HEK293 (cell line): ENCODE measurements at regions not wholly inside any gene's neighbourhood (a gene's known extent, or its start where the extent isn't known, plus 50 kb on each side); places are given as distances from the start of the nearest gene placed in this dataset.

Experiments used
- CTCF ChIA-PET: fragments of 350-600 bp; formaldehyde crosslinking; extraction: SDS; loops from one replicate; lab custom pipeline; 2021; ENCODE audit warnings: antibody characterized with exemption; lab: Yijun Ruan, JAX
- POLR2A ChIA-PET: fragments of 300-600 bp; formaldehyde crosslinking; extraction: SDS; loops from one replicate; lab custom pipeline; 2020; ENCODE audit warnings: antibody characterized with exemption, inconsistent platforms; lab: Yijun Ruan, JAX
- H3K27ac ChIP-seq: fragments of 200-500 bp; sonication (Bioruptor generic); 2 replicates; pipeline ENCODE4 v1.5.1; 2014; ENCODE audit warnings: low read depth, low read length, control low read depth, inconsistent platforms; ENCODE audit errors: extremely low read depth
- H3K36me3 ChIP-seq, 2 experiments: fragments of 200-500 bp in 1 of 2; sonication (Bioruptor generic) in 1 of 2; 1 replicate in 1 of 2; 2 replicates in 1 of 2; pipeline ENCODE4 v1.5.1; 2014 to 2017; ENCODE audit warnings: inconsistent platforms in 2 of 2, low read length in 2 of 2; ENCODE audit not compliant: control insufficient read depth in 2 of 2, insufficient read depth in 1 of 2
- H3K4me1 ChIP-seq: fragments of 200-500 bp; sonication (Bioruptor generic); 2 replicates; pipeline ENCODE4 v1.5.1; 2014; ENCODE audit warnings: mild to moderate bottlenecking, low read length, inconsistent platforms; ENCODE audit not compliant: control insufficient read depth, insufficient read depth
- H3K4me3 ChIP-seq: 2 replicates; pipeline ENCODE4 v1.5.1; 2011; ENCODE audit warnings: low read depth, mild to moderate bottlenecking, control low read depth, low read length, moderate library complexity
- H3K9me3 ChIP-seq: fragments of 200-500 bp; sonication (Bioruptor generic); 2 replicates; pipeline ENCODE4 v1.5.1; 2014; ENCODE audit warnings: low read depth, low read length, inconsistent platforms; ENCODE audit not compliant: control insufficient read depth, insufficient read depth
- EGR2 ChIP-seq: fragments of 450-650 bp; formaldehyde crosslinking; IDR thresholded peaks from 2 replicates; pipeline ENCODE4 v1.5.1; 2016; ENCODE audit warnings: low read depth, missing biosample characterization, missing genetic modification characterization
- GLI2 ChIP-seq: fragments of 450-650 bp; formaldehyde crosslinking; IDR thresholded peaks from 2 replicates; pipeline ENCODE4; 2017; ENCODE audit warnings: missing biosample characterization, missing genetic modification characterization, low read depth, borderline replicate concordance
- KLF1 ChIP-seq: fragments of 450-650 bp; formaldehyde crosslinking; IDR thresholded peaks from 2 replicates; pipeline ENCODE4 v1.5.1; 2016; ENCODE audit warnings: missing biosample characterization, missing genetic modification characterization
- ZNF2 ChIP-seq: fragments of 450-650 bp; formaldehyde crosslinking; IDR thresholded peaks from 2 replicates; pipeline ENCODE4 v1.5.1; 2016; ENCODE audit warnings: missing biosample characterization, missing genetic modification characterization
- ZNF214 ChIP-seq: fragments of 450-650 bp; formaldehyde crosslinking; IDR thresholded peaks from 2 replicates; pipeline ENCODE4 v1.5.1; 2017; ENCODE audit warnings: missing biosample characterization, mild to moderate bottlenecking, missing genetic modification characterization, borderline replicate concordance
- ZNF221 ChIP-seq: fragments of 450-650 bp; formaldehyde crosslinking; IDR thresholded peaks from 2 replicates; pipeline ENCODE4 v1.5.1; 2017; ENCODE audit warnings: missing biosample characterization, missing genetic modification characterization, borderline replicate concordance
- ZNF404 ChIP-seq: fragments of 450-650 bp; formaldehyde crosslinking; IDR thresholded peaks from 2 replicates; pipeline ENCODE4 v1.5.1; 2017; ENCODE audit warnings: missing biosample characterization, missing genetic modification characterization
- ZNF529 ChIP-seq: fragments of 450-650 bp; formaldehyde crosslinking; IDR thresholded peaks from 2 replicates; pipeline ENCODE4 v1.5.1; 2017; ENCODE audit warnings: missing genetic modification characterization, missing biosample characterization; ENCODE audit not compliant: insufficient replicate concordance
- ZNF561 ChIP-seq: fragments of 450-650 bp; IDR thresholded peaks from 2 replicates; pipeline ENCODE4 v1.5.1; 2018; ENCODE audit warnings: missing biosample characterization, missing genetic modification characterization, borderline replicate concordance
- ZNF610 ChIP-seq: fragments of 450-650 bp; formaldehyde crosslinking; IDR thresholded peaks from 2 replicates; pipeline ENCODE4 v1.5.1; 2016; ENCODE audit warnings: missing biosample characterization, missing genetic modification characterization, borderline replicate concordance
- ZNF621 ChIP-seq: fragments of 450-650 bp; formaldehyde crosslinking; IDR thresholded peaks from 2 replicates; pipeline ENCODE4 v1.5.1; 2017; ENCODE audit warnings: missing biosample characterization, missing genetic modification characterization
- TF ChIP-seq, protein P1 (sequence below): fragments of 450-650 bp; IDR thresholded peaks from 2 replicates; pipeline ENCODE4 v1.5.1; 2018; ENCODE audit warnings: missing biosample characterization, missing genetic modification characterization
- TF ChIP-seq, protein P2 (sequence below): fragments of 450-650 bp; formaldehyde crosslinking; IDR thresholded peaks from 2 replicates; pipeline ENCODE4 v1.5.1; 2016; ENCODE audit warnings: missing biosample characterization, missing genetic modification characterization
- TF ChIP-seq, protein P3 (sequence below): fragments of 450-650 bp; formaldehyde crosslinking; IDR thresholded peaks from 2 replicates; pipeline ENCODE4 v1.5.1; 2016; ENCODE audit warnings: missing biosample characterization, missing genetic modification characterization
- TF ChIP-seq, protein P4 (sequence below): fragments of 450-650 bp; formaldehyde crosslinking; IDR thresholded peaks from 2 replicates; pipeline ENCODE4 v1.5.1; 2016; ENCODE audit warnings: missing biosample characterization, missing genetic modification characterization
- TF ChIP-seq, protein P5 (sequence below): fragments of 450-650 bp; formaldehyde crosslinking; IDR thresholded peaks from 2 replicates; pipeline ENCODE4 v1.5.1; 2016; ENCODE audit warnings: missing biosample characterization, missing genetic modification characterization
- TF ChIP-seq, protein P6 (sequence below): fragments of 450-650 bp; formaldehyde crosslinking; IDR thresholded peaks from 2 replicates; pipeline ENCODE4; 2016; ENCODE audit warnings: missing biosample characterization, missing genetic modification characterization

DNA sequence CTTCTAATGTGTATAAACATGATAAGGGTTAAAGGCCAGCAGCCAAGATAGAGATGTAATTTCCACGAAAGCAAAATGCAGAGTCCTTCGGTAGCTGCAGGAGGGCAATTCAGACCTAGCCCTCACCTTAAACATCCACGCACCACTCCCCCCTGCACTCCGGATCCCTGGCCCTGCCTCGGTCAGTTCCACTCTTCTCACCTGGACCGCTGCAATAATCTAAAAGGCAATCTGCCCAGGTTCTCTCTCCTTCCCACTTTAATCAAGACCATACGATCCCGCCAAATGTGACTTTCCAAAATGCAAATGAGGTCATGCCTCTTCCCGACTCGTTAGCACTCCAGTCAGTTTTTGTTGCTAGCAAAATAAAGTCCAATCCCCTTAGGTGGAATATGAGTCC is 485.2 kb downstream of the EIPR1 start (continued):
- no peak for TF ChIP-seq ZNF610 (tag by site-specific recombination)
- TF ChIP-seq GLI2 (tag by site-specific recombination): no peak

DNA sequence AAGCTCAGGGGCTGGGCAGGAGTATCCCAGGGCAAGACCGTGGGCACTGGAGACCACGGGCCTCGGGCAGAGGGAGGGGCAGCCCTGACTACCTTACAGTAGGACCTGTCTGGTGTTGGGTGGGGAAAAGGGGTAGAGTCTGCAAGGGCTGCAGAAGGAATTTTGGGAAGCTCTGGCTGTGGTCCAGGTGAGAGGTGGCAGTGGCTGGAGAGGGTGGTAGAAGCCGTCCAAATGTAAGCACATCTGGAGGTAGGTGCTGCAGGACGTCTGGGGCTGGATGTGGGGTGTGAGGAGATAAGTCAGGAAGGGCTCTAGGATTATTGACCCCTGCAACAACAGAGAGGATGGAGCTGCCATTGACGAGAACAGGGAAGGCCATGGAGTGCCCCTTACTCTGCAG is 486.7 kb downstream of the EIPR1 start:
- H3K27ac ChIP-seq: no peak overlapping the region
- POLR2A ChIA-PET: no interaction called here
- no peaks in the 10 kb centered on the region for H3K9me3 ChIP-seq
- CTCF ChIA-PET: interaction anchor here (1.4 kb wide), 1 partner anchor 13 kb away, joined by 3 read pairs; no protein-coding TSS in a partner anchor
- TF ChIP-seq, protein P1, sequence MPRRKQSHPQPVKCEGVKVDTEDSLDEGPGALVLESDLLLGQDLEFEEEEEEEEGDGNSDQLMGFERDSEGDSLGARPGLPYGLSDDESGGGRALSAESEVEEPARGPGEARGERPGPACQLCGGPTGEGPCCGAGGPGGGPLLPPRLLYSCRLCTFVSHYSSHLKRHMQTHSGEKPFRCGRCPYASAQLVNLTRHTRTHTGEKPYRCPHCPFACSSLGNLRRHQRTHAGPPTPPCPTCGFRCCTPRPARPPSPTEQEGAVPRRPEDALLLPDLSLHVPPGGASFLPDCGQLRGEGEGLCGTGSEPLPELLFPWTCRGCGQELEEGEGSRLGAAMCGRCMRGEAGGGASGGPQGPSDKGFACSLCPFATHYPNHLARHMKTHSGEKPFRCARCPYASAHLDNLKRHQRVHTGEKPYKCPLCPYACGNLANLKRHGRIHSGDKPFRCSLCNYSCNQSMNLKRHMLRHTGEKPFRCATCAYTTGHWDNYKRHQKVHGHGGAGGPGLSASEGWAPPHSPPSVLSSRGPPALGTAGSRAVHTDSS (tag by site-specific recombination): no peak
- TF ChIP-seq, protein P2, sequence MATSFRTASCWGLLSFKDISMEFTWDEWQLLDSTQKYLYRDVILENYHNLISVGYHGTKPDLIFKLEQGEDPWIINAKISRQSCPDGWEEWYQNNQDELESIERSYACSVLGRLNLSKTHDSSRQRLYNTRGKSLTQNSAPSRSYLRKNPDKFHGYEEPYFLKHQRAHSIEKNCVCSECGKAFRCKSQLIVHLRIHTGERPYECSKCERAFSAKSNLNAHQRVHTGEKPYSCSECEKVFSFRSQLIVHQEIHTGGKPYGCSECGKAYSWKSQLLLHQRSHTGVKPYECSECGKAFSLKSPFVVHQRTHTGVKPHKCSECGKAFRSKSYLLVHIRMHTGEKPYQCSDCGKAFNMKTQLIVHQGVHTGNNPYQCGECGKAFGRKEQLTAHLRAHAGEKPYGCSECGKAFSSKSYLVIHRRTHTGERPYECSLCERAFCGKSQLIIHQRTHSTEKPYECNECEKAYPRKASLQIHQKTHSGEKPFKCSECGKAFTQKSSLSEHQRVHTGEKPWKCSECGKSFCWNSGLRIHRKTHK (tag by site-specific recombination): no peak
- TF ChIP-seq ZNF214 (tag by site-specific recombination) (no peak), ZNF621 (tag by site-specific recombination) (no peak), ZNF561 (tag by site-specific recombination) (no peak), ZNF529 (tag by site-specific recombination) (no peak)
- TF ChIP-seq, all 188 proteins: peak for 0
- Histone ChIP-seq H3K36me3 (no peaks in the 10 kb centered on the region), H3K4me1 (no peaks in the 10 kb centered on the region), H3K4me3 (no peak overlapping the region)

DNA sequence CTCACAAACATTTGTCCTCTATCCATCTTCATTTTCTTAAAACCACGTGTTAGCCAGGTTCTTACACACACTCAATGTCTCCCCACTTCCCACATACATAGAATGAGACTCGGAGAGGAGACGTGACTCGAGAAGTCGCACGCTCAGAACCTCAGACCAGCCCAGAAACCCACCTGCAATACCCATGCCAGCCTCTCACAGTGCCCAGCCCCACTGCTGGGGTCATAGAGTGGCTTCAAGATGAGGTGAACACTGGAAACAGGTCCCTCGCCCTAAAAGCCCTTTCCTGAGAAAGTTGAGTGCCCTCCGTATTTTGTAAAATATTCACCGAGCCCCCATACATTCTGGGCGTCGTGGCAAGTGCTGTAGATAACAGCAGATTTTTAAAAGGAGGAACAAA is 487.4 kb downstream of the EIPR1 start:
- no peaks in the 10 kb centered on the region for H3K9me3 ChIP-seq
- ChIA-PET POLR2A (no interaction called here), CTCF (interaction anchor here (1.4 kb wide), 1 partner anchor 13 kb away, joined by 3 read pairs; no protein-coding TSS in a partner anchor)

More for the DNA sequence above, 487.4 kb downstream of the EIPR1 start:
- H3K27ac ChIP-seq: no peak overlapping the region
- no peaks in the 10 kb centered on the region for H3K4me1 ChIP-seq
- TF ChIP-seq, protein P3, sequence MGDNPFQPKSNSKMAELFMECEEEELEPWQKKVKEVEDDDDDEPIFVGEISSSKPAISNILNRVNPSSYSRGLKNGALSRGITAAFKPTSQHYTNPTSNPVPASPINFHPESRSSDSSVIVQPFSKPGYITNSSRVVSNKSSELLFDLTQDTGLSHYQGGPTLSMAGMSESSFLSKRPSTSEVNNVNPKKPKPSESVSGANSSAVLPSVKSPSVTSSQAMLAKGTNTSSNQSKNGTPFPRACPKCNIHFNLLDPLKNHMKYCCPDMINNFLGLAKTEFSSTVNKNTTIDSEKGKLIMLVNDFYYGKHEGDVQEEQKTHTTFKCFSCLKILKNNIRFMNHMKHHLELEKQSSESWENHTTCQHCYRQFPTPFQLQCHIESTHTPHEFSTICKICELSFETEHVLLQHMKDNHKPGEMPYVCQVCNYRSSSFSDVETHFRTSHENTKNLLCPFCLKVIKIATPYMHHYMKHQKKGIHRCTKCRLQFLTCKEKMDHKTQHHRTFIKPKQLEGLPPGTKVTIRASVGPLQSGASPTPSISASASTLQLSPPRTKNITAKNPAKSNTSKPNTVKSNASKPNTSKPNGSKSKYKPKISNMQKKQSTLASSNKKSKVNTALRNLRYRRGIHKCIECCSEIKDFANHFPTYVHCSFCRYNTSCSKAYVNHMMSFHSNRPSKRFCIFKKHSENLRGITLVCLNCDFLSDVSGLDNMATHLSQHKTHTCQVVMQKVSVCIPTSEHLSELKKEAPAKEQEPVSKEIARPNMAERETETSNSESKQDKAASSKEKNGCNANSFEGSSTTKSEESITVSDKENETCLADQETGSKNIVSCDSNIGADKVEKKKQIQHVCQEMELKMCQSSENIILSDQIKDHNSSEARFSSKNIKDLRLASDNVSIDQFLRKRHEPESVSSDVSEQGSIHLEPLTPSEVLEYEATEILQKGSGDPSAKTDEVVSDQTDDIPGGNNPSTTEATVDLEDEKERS: no peak
- TF ChIP-seq, protein P4, sequence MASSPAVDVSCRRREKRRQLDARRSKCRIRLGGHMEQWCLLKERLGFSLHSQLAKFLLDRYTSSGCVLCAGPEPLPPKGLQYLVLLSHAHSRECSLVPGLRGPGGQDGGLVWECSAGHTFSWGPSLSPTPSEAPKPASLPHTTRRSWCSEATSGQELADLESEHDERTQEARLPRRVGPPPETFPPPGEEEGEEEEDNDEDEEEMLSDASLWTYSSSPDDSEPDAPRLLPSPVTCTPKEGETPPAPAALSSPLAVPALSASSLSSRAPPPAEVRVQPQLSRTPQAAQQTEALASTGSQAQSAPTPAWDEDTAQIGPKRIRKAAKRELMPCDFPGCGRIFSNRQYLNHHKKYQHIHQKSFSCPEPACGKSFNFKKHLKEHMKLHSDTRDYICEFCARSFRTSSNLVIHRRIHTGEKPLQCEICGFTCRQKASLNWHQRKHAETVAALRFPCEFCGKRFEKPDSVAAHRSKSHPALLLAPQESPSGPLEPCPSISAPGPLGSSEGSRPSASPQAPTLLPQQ (tag by site-specific recombination): no peak
- TF ChIP-seq ZNF221 (no peak), ZNF404 (no peak), ZNF2 (tag by site-specific recombination) (no peak), KLF1 (tag by site-specific recombination) (no peak), EGR2 (tag by site-specific recombination) (no peak)
- TF ChIP-seq, protein P5, sequence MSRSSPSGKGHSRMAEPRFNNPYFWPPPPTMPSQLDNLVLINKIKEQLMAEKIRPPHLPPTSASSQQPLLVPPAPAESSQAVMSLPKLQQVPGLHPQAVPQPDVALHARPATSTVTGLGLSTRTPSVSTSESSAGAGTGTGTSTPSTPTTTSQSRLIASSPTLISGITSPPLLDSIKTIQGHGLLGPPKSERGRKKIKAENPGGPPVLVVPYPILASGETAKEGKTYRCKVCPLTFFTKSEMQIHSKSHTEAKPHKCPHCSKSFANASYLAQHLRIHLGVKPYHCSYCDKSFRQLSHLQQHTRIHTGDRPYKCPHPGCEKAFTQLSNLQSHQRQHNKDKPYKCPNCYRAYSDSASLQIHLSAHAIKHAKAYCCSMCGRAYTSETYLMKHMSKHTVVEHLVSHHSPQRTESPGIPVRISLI (tag by site-specific recombination): no peak
- TF ChIP-seq, protein P6, sequence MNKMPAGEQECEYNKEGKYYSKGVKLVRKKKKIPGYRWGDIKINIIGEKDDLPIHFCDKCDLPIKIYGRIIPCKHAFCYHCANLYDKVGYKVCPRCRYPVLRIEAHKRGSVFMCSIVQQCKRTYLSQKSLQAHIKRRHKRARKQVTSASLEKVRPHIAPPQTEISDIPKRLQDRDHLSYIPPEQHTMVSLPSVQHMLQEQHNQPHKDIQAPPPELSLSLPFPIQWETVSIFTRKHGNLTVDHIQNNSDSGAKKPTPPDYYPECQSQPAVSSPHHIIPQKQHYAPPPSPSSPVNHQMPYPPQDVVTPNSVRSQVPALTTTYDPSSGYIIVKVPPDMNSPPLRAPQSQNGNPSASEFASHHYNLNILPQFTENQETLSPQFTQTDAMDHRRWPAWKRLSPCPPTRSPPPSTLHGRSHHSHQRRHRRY (tag by site-specific recombination): no peak
- no peaks in the 10 kb centered on the region for H3K36me3 ChIP-seq
- H3K4me3 ChIP-seq: no peak overlapping the region
